ENCODE measurements at regions not wholly inside any gene's neighbourhood (a gene's known extent, or its start where the extent isn't known, plus 50 kb on each side); places are given as distances from the start of the nearest gene placed in this dataset.

DNA sequence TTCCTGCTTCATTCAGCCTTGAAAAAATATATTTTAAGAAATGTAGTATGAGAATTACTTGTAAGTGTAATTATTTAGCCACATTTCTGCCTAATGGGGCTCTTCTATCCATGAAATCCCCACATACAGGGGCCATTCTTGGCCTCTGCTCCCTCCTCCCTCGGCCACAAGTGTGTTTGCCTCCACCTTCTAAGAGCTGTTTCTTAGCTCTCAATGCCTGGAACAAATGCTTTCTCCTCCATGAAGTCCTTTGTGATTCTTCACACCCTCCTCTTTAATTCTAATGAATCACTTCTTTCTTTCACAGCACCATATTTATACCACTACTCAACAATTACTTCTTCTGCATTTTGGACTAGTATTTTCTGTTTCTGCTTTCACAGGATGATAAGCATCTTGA lies 88.8 kb upstream of the BET1 start:
- no TSS peak for BruUV-seq (replicated peaks)
- H3K9ac ChIP-seq (ENCODE audit: low read length): no peak overlapping the region
- intact Hi-C loops (cut with micrococcal nuclease): no loop called here
- DNase-seq (no peak), ATAC-seq (no peak)
- TF ChIP-seq EZH2 (IDR thresholded peaks at IDR 0.05; ENCODE audit: low read length, unreplicated experiment) (no peak), EZH2phosphoT487 (IDR thresholded peaks at IDR 0.05; ENCODE audit: borderline replicate concordance, low read length) (no peak)
- TF ChIP-seq, protein P1, sequence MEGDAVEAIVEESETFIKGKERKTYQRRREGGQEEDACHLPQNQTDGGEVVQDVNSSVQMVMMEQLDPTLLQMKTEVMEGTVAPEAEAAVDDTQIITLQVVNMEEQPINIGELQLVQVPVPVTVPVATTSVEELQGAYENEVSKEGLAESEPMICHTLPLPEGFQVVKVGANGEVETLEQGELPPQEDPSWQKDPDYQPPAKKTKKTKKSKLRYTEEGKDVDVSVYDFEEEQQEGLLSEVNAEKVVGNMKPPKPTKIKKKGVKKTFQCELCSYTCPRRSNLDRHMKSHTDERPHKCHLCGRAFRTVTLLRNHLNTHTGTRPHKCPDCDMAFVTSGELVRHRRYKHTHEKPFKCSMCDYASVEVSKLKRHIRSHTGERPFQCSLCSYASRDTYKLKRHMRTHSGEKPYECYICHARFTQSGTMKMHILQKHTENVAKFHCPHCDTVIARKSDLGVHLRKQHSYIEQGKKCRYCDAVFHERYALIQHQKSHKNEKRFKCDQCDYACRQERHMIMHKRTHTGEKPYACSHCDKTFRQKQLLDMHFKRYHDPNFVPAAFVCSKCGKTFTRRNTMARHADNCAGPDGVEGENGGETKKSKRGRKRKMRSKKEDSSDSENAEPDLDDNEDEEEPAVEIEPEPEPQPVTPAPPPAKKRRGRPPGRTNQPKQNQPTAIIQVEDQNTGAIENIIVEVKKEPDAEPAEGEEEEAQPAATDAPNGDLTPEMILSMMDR (conservative IDR thresholded peaks at IDR 0.05; ENCODE audit: low read depth, low read length): no peak
- H3F3A ChIP-seq (ENCODE audit: low read length, unreplicated experiment): no peaks in the 10 kb centered on the region
- ChIA-PET CTCF (no interaction called here), POLR2A (ENCODE audit: unreplicated experiment) (no interaction called here)
- H3K27ac ChIP-seq (ENCODE audit: low read length): no peak overlapping the region
- peaks cover 36% of the 10 kb centered on the region for H3K27me3 ChIP-seq (ENCODE audit: low read length)
- H3K9me3 ChIP-seq (ENCODE audit: low read length): no peaks in the 10 kb centered on the region
- H3K79me2 ChIP-seq (ENCODE audit: low read length): no peaks in the 10 kb centered on the region
- H4K20me1 ChIP-seq (ENCODE audit: low read length): no peaks in the 10 kb centered on the region
- no peak overlapping the region for H3K4me3 ChIP-seq (ENCODE audit: low read length)
- H3K4me1 ChIP-seq (ENCODE audit: insufficient read depth, low read length): no peaks in the 10 kb centered on the region
- H3K9me2 ChIP-seq (replicated peaks; ENCODE audit: low read length): no peaks in the 10 kb centered on the region
- H3K36me3 ChIP-seq (ENCODE audit: low read depth, low read length): no peaks in the 10 kb centered on the region
- no peak overlapping the region for H3K4me2 ChIP-seq (ENCODE audit: low read length)
- H2AFZ ChIP-seq (ENCODE audit: low read length): no peak overlapping the region

DNA sequence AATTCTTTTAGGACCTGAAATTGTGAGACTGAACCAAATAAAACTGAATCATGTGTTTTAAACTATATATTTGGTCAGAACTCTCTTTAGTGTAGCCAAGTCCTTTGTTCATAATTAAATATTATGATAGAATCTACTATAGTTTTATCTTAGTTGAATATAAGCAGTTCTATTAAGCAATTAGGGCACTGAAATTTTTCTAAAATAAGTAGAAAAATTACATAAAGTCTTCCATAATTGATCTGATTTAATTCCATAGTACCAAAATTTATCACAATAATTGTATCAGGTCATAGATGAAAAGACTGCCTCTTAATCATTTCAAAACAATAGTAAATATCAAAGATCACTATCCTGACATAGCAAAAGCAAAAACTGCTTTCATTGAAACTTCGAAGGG lies 90.1 kb upstream of the BET1 start:
- Histone ChIP-seq H4K20me1 (ENCODE audit: low read length) (no peaks in the 10 kb centered on the region), H3K27ac (ENCODE audit: low read length) (no peak overlapping the region), H3K79me2 (ENCODE audit: low read length) (no peaks in the 10 kb centered on the region), H3K4me1 (ENCODE audit: insufficient read depth, low read length) (no peaks in the 10 kb centered on the region), H3F3A (ENCODE audit: low read length, unreplicated experiment) (no peaks in the 10 kb centered on the region), H3K9me2 (replicated peaks; ENCODE audit: low read length) (no peaks in the 10 kb centered on the region), H3K36me3 (ENCODE audit: low read depth, low read length) (no peaks in the 10 kb centered on the region), H3K9me3 (ENCODE audit: low read length) (no peaks in the 10 kb centered on the region), H3K9ac (ENCODE audit: low read length) (no peak overlapping the region), H3K4me2 (ENCODE audit: low read length) (no peak overlapping the region), H3K27me3 (ENCODE audit: low read length) (peaks cover 36% of the 10 kb centered on the region), H3K4me3 (ENCODE audit: low read length) (no peak overlapping the region), H2AFZ (ENCODE audit: low read length) (no peak overlapping the region)
- intact Hi-C loops (cut with micrococcal nuclease): no loop called here
- POLR2A ChIA-PET (ENCODE audit: unreplicated experiment): no interaction called here
- no TSS peak for BruUV-seq (replicated peaks)
- TF ChIP-seq, protein P1 (conservative IDR thresholded peaks at IDR 0.05; ENCODE audit: low read depth, low read length): no peak
- no peak for TF ChIP-seq EZH2phosphoT487 (IDR thresholded peaks at IDR 0.05; ENCODE audit: borderline replicate concordance, low read length)
- no peak for TF ChIP-seq EZH2 (IDR thresholded peaks at IDR 0.05; ENCODE audit: low read length, unreplicated experiment)
- ATAC-seq (no peak), DNase-seq (no peak)
- CTCF ChIA-PET: no interaction called here

DNA sequence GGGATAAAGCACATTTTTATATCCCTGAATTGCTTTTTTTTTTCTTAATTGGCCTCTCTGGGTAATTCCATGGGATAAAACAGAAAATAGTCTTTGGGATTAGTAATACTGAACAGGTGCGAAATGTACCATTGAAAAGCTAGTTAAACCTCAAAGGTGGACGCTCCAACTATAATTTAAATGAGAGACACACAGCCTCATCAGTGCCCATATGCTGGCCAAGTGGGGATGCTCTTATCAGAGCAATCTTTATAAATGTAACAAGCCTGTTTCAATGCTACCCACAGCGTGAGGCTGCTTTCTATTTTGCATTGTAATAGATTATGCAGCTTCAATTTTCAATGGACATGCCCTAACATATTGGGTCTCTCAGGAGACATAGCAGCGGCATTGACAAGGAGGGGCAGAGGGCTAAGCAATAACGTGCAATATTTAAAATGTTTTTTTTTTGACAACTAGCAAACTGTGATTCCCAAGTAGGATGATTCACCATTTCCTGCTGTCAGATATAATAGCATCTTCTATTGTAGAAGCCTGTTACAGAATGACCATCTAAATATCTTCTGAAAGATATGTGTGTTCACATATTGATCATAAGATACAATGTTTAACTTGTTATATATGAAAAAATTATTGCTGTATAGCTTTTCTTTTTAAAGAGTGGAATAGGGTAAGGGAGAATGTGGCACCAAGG lies 91.3 kb upstream of the BET1 start:
- intact Hi-C loops (cut with micrococcal nuclease): no loop called here
- no peaks in the 10 kb centered on the region for H3F3A ChIP-seq (ENCODE audit: low read length, unreplicated experiment)
- no peaks in the 10 kb centered on the region for H4K20me1 ChIP-seq (ENCODE audit: low read length)
- ATAC-seq (no peak), DNase-seq (no peak)
- CTCF ChIA-PET: interaction anchor here (0.7 kb wide), 2 partner anchors 194 to 872 kb away, joined by 5 to 6 read pairs; no protein-coding TSS in a partner anchor
- BruUV-seq (replicated peaks): no TSS peak
- no peaks in the 10 kb centered on the region for H3K4me1 ChIP-seq (ENCODE audit: insufficient read depth, low read length)
- no peak overlapping the region for H3K9ac ChIP-seq (ENCODE audit: low read length)
- no peak overlapping the region for H3K4me2 ChIP-seq (ENCODE audit: low read length)
- no peaks in the 10 kb centered on the region for H3K36me3 ChIP-seq (ENCODE audit: low read depth, low read length)
- no peak overlapping the region for H2AFZ ChIP-seq (ENCODE audit: low read length)
- H3K79me2 ChIP-seq (ENCODE audit: low read length): no peaks in the 10 kb centered on the region
- TF ChIP-seq, protein P1 (conservative IDR thresholded peaks at IDR 0.05; ENCODE audit: low read depth, low read length): no peak
- TF ChIP-seq EZH2phosphoT487 (IDR thresholded peaks at IDR 0.05; ENCODE audit: borderline replicate concordance, low read length) (no peak), EZH2 (IDR thresholded peaks at IDR 0.05; ENCODE audit: low read length, unreplicated experiment) (no peak)
- POLR2A ChIA-PET (ENCODE audit: unreplicated experiment): interaction anchor here (0.6 kb wide), 1 partner anchor 98 kb away, joined by 3 read pairs; no protein-coding TSS in a partner anchor
- no peak overlapping the region for H3K27ac ChIP-seq (ENCODE audit: low read length)
- H3K4me3 ChIP-seq (ENCODE audit: low read length): no peak overlapping the region
- no peaks in the 10 kb centered on the region for H3K9me2 ChIP-seq (replicated peaks; ENCODE audit: low read length)
- no peaks in the 10 kb centered on the region for H3K9me3 ChIP-seq (ENCODE audit: low read length)
- peaks cover 26% of the 10 kb centered on the region for H3K27me3 ChIP-seq (ENCODE audit: low read length)
